GM12878 (cell line): ENCODE measurements at regions not wholly inside any gene's neighbourhood (a gene's known extent, or its start where the extent isn't known, plus 50 kb on each side); places are given as distances from the start of the nearest gene placed in this dataset.

ENCODE experiments used
- ATAC-seq: fragments of 200-7000 bp; cut with Tn5 transposase; 3 replicates; pipeline ENCODE4 v1.9.1; 2020; ENCODE audit warnings: mild to moderate bottlenecking, moderate library complexity
- BruUV-seq: library from RNA; stranded (reverse); fragments of 400-500 nt; replicated peaks from 2 replicates; lab custom pipeline; 2021; lab: Mats Ljungman, UMichigan
- CTCF ChIA-PET: fragments of 300-600 bp; sonication (Branson Sonifier 250); formaldehyde crosslinking; extraction: SDS; loops from one replicate; lab custom pipeline; 2021; ENCODE audit warnings: inconsistent platforms; lab: Yijun Ruan, JAX
- POLR2A ChIA-PET: fragments of 350-600 bp; formaldehyde crosslinking; extraction: SDS; loops from one replicate; lab custom pipeline; 2021; ENCODE audit warnings: inconsistent platforms; lab: Charles Lee
- RAD21 ChIA-PET: fragments of 300-600 bp; sonication (Branson Sonifier 250); formaldehyde crosslinking; loops from one replicate; lab custom pipeline; 2023; ENCODE audit warnings: antibody characterized with exemption; ENCODE audit not compliant: unreplicated experiment; lab: Charles Lee
- SMC1A ChIA-PET: fragments of 300-600 bp; sonication (Branson Sonifier 250); formaldehyde crosslinking; loops from one replicate; lab custom pipeline; 2023; ENCODE audit not compliant: unreplicated experiment, uncharacterized antibody; lab: Charles Lee
- DNase-seq: peaks from one replicate; pipeline ENCODE4 v3.0.0-alpha.2; 2011; ENCODE audit warnings: low read depth, low spot score
- FAIRE-seq: peaks from 3 replicates; lab custom pipeline; 2011; peaks lifted over from hg19 to GRCh38; lab: Jason Lieb, UNC
- H2AFZ ChIP-seq: 2 replicates; pipeline ENCODE4 v1.6.0; 2011; ENCODE audit warnings: low read depth, low read length, control low read depth; ENCODE audit not compliant: control insufficient read depth
- H3K27ac ChIP-seq: 2 replicates; pipeline ENCODE4 v1.5.1; 2011; ENCODE audit warnings: control low read depth; ENCODE audit not compliant: control insufficient read depth, insufficient read depth
- H3K27me3 ChIP-seq, 2 experiments: replicated peaks in 1 of 2; 2 replicates each; pipeline versions ENCODE4 v1.6.0 to v1.6.1; 2011; ENCODE audit warnings: low read length in 1 of 2; ENCODE audit not compliant: control insufficient read depth in 2 of 2, insufficient read depth in 2 of 2
- H3K36me3 ChIP-seq, 2 experiments: 2 replicates each; pipeline ENCODE4 v1.5.1; 2011; ENCODE audit warnings: low read length in 1 of 2; ENCODE audit not compliant: control insufficient read depth in 2 of 2, insufficient read depth in 2 of 2
- H3K4me1 ChIP-seq: 2 replicates; pipeline ENCODE4 v1.6.1; 2011; ENCODE audit warnings: mild to moderate bottlenecking, low read length, moderate library complexity, mixed read lengths; ENCODE audit not compliant: control insufficient read depth, insufficient read depth
- H3K4me2 ChIP-seq: 2 replicates; pipeline ENCODE4 v1.6.0; 2011; ENCODE audit warnings: control low read depth; ENCODE audit not compliant: control insufficient read depth, insufficient read depth
- H3K4me3 ChIP-seq: fragments of 200-600 bp; sonication (generic); 2 replicates; pipeline ENCODE4 v1.5.1; 2016
- H3K79me2 ChIP-seq: 2 replicates; pipeline ENCODE4 v1.6.0; 2011; ENCODE audit warnings: low read length; ENCODE audit not compliant: control insufficient read depth, insufficient read depth
- H3K9ac ChIP-seq: 2 replicates; pipeline ENCODE4 v1.8.0; 2011; ENCODE audit warnings: low read length, control low read depth, mixed read lengths; ENCODE audit not compliant: control insufficient read depth, insufficient read depth
- H3K9me3 ChIP-seq: replicated peaks from 3 replicates; pipeline ENCODE4 v1.5.1; 2011; ENCODE audit warnings: mild to moderate bottlenecking, low read length; ENCODE audit not compliant: control insufficient read depth, insufficient read depth
- H4K20me1 ChIP-seq: 2 replicates; pipeline ENCODE4 v1.6.0; 2011; ENCODE audit not compliant: control insufficient read depth, insufficient read depth
- ETV6 ChIP-seq, 2 experiments: fragments of 450-650 bp in 1 of 2; IDR thresholded peaks in 1 of 2; conservative IDR thresholded peaks in 1 of 2; 2 replicates each; pipeline ENCODE4 v1.6.1; 2014; ENCODE audit warnings: antibody characterized with exemption in 1 of 2, borderline replicate concordance in 1 of 2, low read depth in 1 of 2, mild to moderate bottlenecking in 1 of 2, moderate library complexity in 1 of 2
- NFXL1 ChIP-seq: fragments of 450-650 bp; IDR thresholded peaks from 2 replicates; pipeline ENCODE4 v1.6.1; 2017; ENCODE audit warnings: antibody characterized with exemption, mild to moderate bottlenecking, borderline replicate concordance
- SIX5 ChIP-seq: IDR thresholded peaks from 2 replicates; pipeline ENCODE4 v1.6.1; 2011; ENCODE audit warnings: mild to moderate bottlenecking, low read depth, low read length, moderate library complexity; ENCODE audit not compliant: severe bottlenecking
- WGBS: methylation state at CpG from one replicate; pipeline ENCODE4 v1.1.6; 2016; ENCODE audit warnings: low lambda C conversion rate; ENCODE audit not compliant: insufficient replicate concordance, insufficient coverage; ENCODE audit errors: missing lambda C conversion rate; 5-methylcytosine and 5-hydroxymethylcytosine counted together
- in situ Hi-C: fragments of 300-500 bp; cut with MboI; formaldehyde crosslinking; loops from 9 replicates; pipeline ENCODE4 v1.14.3; 2018; ENCODE audit warnings: mixed read lengths
- intact Hi-C: fragments of 100-400 bp; cut with micrococcal nuclease; formaldehyde crosslinking; loops from one replicate; pipeline ENCODE4 v1.14.2; 2022; ENCODE audit not compliant: unreplicated experiment
- TF ChIP-seq, protein P1 (sequence below): fragments of 150-350 bp; IDR thresholded peaks from 2 replicates; pipeline ENCODE4 v1.6.1; 2016; ENCODE audit warnings: low read depth, low read length

DNA sequence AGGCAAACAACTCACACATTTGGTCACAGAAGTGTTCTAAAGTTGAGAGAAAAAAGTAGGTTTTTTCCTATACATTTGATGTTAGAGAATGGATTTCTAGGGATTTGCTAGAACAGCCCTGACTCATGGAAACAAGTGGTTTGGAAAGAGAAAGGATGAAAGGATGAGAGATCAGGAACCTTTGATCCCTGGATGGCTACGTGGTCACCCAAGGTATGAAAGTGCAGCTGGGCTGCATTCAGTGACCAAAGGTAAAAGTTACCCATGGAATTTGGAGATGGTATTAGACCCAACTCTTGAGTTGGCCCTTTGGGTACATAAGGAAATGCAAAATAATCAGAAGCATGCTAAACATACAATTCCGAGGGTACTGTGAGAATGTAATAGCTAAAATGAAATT, 61.3 kb upstream of the SPIN1 start:
- ChIA-PET CTCF (interaction anchor here (1.2 kb wide), 1 partner anchor 11 kb away, joined by 3 read pairs; no protein-coding TSS in a partner anchor), POLR2A (no interaction called here), RAD21 (no interaction called here), SMC1A (no interaction called here)
- ATAC-seq (no peak), FAIRE-seq (no peak), DNase-seq (no peak)
- TF ChIP-seq, protein P1, sequence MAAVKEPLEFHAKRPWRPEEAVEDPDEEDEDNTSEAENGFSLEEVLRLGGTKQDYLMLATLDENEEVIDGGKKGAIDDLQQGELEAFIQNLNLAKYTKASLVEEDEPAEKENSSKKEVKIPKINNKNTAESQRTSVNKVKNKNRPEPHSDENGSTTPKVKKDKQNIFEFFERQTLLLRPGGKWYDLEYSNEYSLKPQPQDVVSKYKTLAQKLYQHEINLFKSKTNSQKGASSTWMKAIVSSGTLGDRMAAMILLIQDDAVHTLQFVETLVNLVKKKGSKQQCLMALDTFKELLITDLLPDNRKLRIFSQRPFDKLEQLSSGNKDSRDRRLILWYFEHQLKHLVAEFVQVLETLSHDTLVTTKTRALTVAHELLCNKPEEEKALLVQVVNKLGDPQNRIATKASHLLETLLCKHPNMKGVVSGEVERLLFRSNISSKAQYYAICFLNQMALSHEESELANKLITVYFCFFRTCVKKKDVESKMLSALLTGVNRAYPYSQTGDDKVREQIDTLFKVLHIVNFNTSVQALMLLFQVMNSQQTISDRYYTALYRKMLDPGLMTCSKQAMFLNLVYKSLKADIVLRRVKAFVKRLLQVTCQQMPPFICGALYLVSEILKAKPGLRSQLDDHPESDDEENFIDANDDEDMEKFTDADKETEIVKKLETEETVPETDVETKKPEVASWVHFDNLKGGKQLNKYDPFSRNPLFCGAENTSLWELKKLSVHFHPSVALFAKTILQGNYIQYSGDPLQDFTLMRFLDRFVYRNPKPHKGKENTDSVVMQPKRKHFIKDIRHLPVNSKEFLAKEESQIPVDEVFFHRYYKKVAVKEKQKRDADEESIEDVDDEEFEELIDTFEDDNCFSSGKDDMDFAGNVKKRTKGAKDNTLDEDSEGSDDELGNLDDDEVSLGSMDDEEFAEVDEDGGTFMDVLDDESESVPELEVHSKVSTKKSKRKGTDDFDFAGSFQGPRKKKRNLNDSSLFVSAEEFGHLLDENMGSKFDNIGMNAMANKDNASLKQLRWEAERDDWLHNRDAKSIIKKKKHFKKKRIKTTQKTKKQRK: no peak
- Histone ChIP-seq H3K4me1 (no peaks in the 10 kb centered on the region), H3K27me3 (no peaks in the 10 kb centered on the region), H3K9me3 (no peaks in the 10 kb centered on the region), H2AFZ (no peak overlapping the region), H3K4me2 (no peak overlapping the region), H3K79me2 (no peaks in the 10 kb centered on the region), H3K27ac (no peak overlapping the region), H3K4me3 (no peak overlapping the region), H4K20me1 (no peaks in the 10 kb centered on the region), H3K9ac (no peak overlapping the region), H3K36me3 (no peaks in the 10 kb centered on the region)
- WGBS: 0% methylated on average over 2 of the region's 2 CpGs
- no TSS peak for BruUV-seq
- in situ Hi-C loops (no loop called here), intact Hi-C loops (no loop called here)

DNA sequence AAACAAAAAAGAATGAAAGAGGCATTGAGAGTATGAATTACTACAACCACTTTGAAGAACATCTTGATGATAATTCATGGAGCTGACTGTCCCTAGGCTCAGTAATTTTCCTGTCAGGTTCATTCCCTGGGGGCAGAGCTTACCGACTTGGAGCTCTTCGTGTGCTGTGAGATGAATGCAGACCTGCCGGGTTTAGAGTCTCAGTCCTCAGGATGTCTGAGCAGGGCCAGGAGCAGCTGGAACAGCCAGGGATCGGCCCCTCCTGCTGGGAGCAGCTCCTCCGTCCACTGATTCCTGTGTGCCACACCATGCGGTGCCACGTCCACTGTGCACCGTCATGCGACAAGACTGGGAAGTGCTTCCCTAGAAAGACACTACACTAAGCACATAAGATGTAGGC, 62.2 kb upstream of the SPIN1 start:
- BruUV-seq: no TSS peak

More for the DNA sequence above, 62.2 kb upstream of the SPIN1 start:
- Histone ChIP-seq H3K27me3 (no peaks in the 10 kb centered on the region), H3K4me2 (no peak overlapping the region), H3K79me2 (no peaks in the 10 kb centered on the region), H3K9ac (no peak overlapping the region), H3K27ac (no peak overlapping the region), H4K20me1 (no peaks in the 10 kb centered on the region), H3K4me3 (no peak overlapping the region), H3K9me3 (no peaks in the 10 kb centered on the region; the same call in 2 of the 3 replicates), H2AFZ (no peak overlapping the region), H3K4me1 (no peaks in the 10 kb centered on the region), H3K36me3 (no peaks in the 10 kb centered on the region)
- FAIRE-seq (no peak), DNase-seq (no peak), ATAC-seq (no peak)
- intact Hi-C loops (no loop called here), in situ Hi-C loops (no loop called here)
- WGBS: 66% methylated on average over 9 of the region's 9 CpGs
- POLR2A ChIA-PET: no interaction called here
- CTCF ChIA-PET: interaction anchor here (0.5 to 0.6 kb wide), 2 partner anchors 20 to 1886 kb away, joined by 3 to 4 read pairs; no protein-coding TSS in a partner anchor
- RAD21 ChIA-PET: no interaction called here
- TF ChIP-seq SIX5 (no peak), ETV6 (conservative IDR thresholded peaks at IDR 0.05 in 1 of 2, IDR thresholded peaks at IDR 0.05 in 1 of 2; ENCODE audit: borderline replicate concordance in 1 of 2, low read depth in 1 of 2) (no peak), NFXL1 (no peak)
- SMC1A ChIA-PET: interaction anchor here (0.6 kb wide), 1 partner anchor 10 kb away, joined by 3 read pairs; no protein-coding TSS in a partner anchor
